Left lung (tissue), 4 donors: ENCODE measurements at regions not wholly inside any gene's neighbourhood (a gene's known extent, or its start where the extent isn't known, plus 50 kb on each side); places are given as distances from the start of the nearest gene placed in this dataset.

ENCODE experiments used
- ATAC-seq: fragments of 200-7000 bp; cut with Tn5 transposase; one replicate; pipeline ENCODE4 v1.9.1; 2020; ENCODE audit warnings: moderate library complexity
- DNase-seq, 4 donors: peaks; one replicate each; pipeline ENCODE4 v3.0.0-alpha.2; 2013 to 2020
- H3K27ac ChIP-seq, 2 donors: fragments of 200-600 bp; sonication (generic) in 1 of 2; one replicate each; pipeline versions ENCODE4 v1.5.0 to v1.8.0; 2020 to 2021
- H3K27me3 ChIP-seq, 2 donors: fragments of 200-600 bp; sonication (generic) in 1 of 2; one replicate each; pipeline versions ENCODE4 v1.5.0 to v1.8.0; 2020 to 2021
- H3K36me3 ChIP-seq, 2 donors: fragments of 200-600 bp; sonication (generic) in 1 of 2; one replicate each; pipeline versions ENCODE4 v1.5.0 to v1.8.0; 2020 to 2021
- H3K4me1 ChIP-seq, 2 donors: fragments of 200-600 bp; one replicate each; pipeline ENCODE4 v1.8.0; 2021
- H3K4me3 ChIP-seq, 2 donors: fragments of 200-600 bp; sonication (generic) in 1 of 2; one replicate each; pipeline versions ENCODE4 v1.5.0 to v1.8.0; 2020 to 2021; ENCODE audit warnings: mild to moderate bottlenecking in 1 of 2
- H3K9me3 ChIP-seq, 2 donors: fragments of 200-600 bp; sonication (generic) in 1 of 2; one replicate each; pipeline versions ENCODE4 v1.5.0 to v1.8.0; 2020 to 2021
- intact Hi-C, 2 donors: fragments of 100-400 bp; cut with DNase I; formaldehyde crosslinking; loops; one replicate each; pipeline versions ENCODE4 v1.11.2 to v1.14.2; 2022
- TF ChIP-seq, protein P1 (sequence below), 2 donors: fragments of 200-600 bp; sonication (generic) in 1 of 2; IDR thresholded peaks; one replicate each; pipeline versions ENCODE4 v1.5.0 to v1.8.0; 2021; ENCODE audit warnings: antibody characterized with exemption in 2 of 2
- donor health status: DM: no; HTN: yes; CAD: no.
- donor health status: DM: no; HTN: no; CAD: no.

DNA sequence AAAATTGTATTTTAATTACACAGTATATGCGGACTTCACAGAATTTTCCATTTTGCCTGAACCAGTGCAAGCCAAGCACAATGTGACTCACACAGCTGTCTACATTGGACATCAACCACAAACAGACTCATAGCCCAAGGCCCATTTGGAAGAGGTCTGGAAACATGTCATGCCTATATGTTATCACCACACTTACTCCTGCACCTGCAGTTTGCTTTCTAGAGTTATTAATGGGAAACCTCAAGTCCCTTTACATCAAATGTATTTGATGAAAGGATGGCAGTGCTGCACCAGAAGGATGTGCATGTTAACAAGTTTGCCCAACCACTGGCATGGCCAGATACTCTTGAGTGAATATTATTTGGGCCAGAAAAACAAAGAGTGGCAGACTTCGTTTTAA lies 548.9 kb upstream of the CDH2 start:
- ATAC-seq, result no peak
- TF ChIP-seq, protein P1, sequence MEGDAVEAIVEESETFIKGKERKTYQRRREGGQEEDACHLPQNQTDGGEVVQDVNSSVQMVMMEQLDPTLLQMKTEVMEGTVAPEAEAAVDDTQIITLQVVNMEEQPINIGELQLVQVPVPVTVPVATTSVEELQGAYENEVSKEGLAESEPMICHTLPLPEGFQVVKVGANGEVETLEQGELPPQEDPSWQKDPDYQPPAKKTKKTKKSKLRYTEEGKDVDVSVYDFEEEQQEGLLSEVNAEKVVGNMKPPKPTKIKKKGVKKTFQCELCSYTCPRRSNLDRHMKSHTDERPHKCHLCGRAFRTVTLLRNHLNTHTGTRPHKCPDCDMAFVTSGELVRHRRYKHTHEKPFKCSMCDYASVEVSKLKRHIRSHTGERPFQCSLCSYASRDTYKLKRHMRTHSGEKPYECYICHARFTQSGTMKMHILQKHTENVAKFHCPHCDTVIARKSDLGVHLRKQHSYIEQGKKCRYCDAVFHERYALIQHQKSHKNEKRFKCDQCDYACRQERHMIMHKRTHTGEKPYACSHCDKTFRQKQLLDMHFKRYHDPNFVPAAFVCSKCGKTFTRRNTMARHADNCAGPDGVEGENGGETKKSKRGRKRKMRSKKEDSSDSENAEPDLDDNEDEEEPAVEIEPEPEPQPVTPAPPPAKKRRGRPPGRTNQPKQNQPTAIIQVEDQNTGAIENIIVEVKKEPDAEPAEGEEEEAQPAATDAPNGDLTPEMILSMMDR (IDR thresholded peaks at IDR 0.05), result no peak
- H3K36me3 ChIP-seq, result no peaks in the 10 kb centered on the region
- peaks cover 0 to 2% of the 10 kb centered on the region in 2 donors for H3K9me3 ChIP-seq
- H3K27me3 ChIP-seq, result no peaks in the 10 kb centered on the region
- H3K27ac ChIP-seq, result no peak overlapping the region
- DNase-seq, result no peak
- intact Hi-C loops, result loop anchor here in 1 of 2 donors (10.0 kb wide), 1 partner anchor 61 kb away; no protein-coding TSS in a partner anchor
- no peaks in the 10 kb centered on the region for H3K4me1 ChIP-seq
- no peak overlapping the region for H3K4me3 ChIP-seq

DNA sequence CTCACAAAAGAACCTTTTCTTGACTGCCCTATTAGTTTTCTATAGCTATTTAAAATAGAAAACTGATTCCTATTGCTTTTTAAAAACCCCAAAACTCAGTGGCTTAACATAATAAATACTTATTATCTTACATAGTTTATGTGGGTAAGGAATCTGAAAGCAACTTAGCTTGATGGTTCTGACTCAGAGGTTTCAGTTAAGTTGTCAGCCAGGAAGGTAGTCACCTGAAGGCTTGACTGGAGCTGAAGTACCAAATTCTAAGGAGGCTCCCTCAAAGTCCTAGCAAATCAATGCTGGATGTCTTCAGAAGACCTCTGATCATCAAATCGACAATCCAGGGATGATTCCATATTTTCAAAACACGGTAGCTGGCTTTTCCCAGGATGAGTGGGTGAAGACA lies 546.6 kb upstream of the CDH2 start:
- no peak for ATAC-seq
- H3K9me3 ChIP-seq, result no peaks in the 10 kb centered on the region

DNA sequence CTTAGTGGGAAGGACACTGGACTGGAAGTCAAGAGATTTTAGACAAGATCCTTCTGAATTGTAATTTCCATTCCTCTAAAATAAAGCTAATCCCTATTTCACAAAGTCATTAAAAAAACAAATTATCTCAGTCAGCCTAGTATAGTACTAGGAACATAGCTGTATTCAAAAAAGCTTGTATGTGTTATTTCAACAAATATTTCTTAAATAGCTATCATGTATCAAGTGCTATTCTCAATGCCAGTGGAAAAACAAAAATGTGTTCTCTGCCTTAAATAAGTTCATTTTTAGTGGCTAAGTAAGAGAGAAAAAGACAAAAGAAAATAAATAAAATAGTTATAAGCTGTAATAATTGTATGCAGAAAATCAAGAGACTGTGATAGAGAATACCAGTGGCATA lies 541.8 kb upstream of the CDH2 start:
- DNase-seq (no peak), ATAC-seq (no peak)
- Histone ChIP-seq H3K27me3 (no peaks in the 10 kb centered on the region), H3K9me3 (peaks cover 0 to 5% of the 10 kb centered on the region in 2 donors), H3K36me3 (no peaks in the 10 kb centered on the region), H3K4me3 (no peak overlapping the region), H3K27ac (no peak overlapping the region), H3K4me1 (no peaks in the 10 kb centered on the region)
- TF ChIP-seq, protein P1 (IDR thresholded peaks at IDR 0.05), result no peak
- intact Hi-C loops, result no loop called here

More for the DNA sequence above, 546.6 kb upstream of the CDH2 start:
- Histone ChIP-seq H3K4me3 (no peak overlapping the region), H3K4me1 (no peaks in the 10 kb centered on the region), H3K36me3 (no peaks in the 10 kb centered on the region), H3K27me3 (no peaks in the 10 kb centered on the region), H3K27ac (no peak overlapping the region)
- DNase-seq, result no peak
- intact Hi-C loops, result loop anchor here in 1 of 2 donors (10.0 kb wide), 1 partner anchor 59 kb away; no protein-coding TSS in a partner anchor
- TF ChIP-seq, protein P1 (IDR thresholded peaks at IDR 0.05), result no peak

DNA sequence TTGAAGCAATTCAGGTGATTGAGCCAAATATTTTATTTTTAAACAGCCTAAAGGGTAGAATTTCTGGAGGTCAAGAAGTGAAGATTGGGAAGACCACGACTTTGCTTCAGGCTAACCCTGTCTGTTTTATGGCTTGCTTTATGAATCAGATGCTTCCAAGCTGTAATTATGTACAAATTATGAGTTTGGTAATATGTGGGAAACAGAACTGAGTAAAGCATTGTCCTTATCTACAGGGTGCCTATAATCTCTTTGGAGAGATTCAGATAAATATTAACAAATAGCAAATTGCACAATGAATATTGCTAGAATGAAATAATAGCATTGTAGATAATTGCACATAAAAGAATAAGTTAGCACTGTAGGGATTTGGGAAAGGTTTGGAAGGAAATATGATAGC lies 539.4 kb upstream of the CDH2 start:
- Histone ChIP-seq H3K9me3 (peaks cover 0 to 5% of the 10 kb centered on the region in 2 donors), H3K27ac (no peak overlapping the region), H3K27me3 (no peaks in the 10 kb centered on the region), H3K4me3 (no peak overlapping the region), H3K36me3 (no peaks in the 10 kb centered on the region), H3K4me1 (no peaks in the 10 kb centered on the region)
- TF ChIP-seq, protein P1 (IDR thresholded peaks at IDR 0.05), result no peak
- DNase-seq (no peak), ATAC-seq (no peak)
- intact Hi-C loops, result no loop called here

DNA sequence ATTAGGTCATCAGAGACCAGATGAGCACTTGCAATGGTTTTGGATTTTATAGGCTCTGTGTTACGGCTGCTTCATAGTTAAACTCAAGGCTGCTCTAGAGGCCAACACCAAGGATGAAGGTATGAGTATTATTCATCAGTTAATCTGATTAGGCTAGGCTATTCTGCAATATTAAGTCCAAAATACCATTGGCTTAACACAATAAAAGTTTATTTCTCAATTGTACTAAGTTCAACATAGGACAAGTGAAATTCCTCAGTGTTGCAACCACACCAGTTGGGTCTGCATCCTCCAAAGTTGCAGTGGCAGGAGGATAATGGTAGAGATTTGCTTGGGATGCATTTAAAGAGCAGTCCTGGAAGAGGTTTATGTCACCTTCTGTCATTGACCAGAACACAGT lies 538.3 kb upstream of the CDH2 start:
- Histone ChIP-seq H3K4me1 (no peaks in the 10 kb centered on the region), H3K36me3 (no peaks in the 10 kb centered on the region), H3K27ac (no peak overlapping the region), H3K27me3 (no peaks in the 10 kb centered on the region), H3K4me3 (no peak overlapping the region), H3K9me3 (peaks cover 0 to 5% of the 10 kb centered on the region in 2 donors)
- TF ChIP-seq, protein P1 (IDR thresholded peaks at IDR 0.05), result no peak
- ATAC-seq, result no peak
- intact Hi-C loops, result no loop called here
- DNase-seq, result no peak
